ENCODE measurements at regions not wholly inside any gene's neighbourhood (a gene's known extent, or its start where the extent isn't known, plus 50 kb on each side); places are given as distances from the start of the nearest gene placed in this dataset.

DNA sequence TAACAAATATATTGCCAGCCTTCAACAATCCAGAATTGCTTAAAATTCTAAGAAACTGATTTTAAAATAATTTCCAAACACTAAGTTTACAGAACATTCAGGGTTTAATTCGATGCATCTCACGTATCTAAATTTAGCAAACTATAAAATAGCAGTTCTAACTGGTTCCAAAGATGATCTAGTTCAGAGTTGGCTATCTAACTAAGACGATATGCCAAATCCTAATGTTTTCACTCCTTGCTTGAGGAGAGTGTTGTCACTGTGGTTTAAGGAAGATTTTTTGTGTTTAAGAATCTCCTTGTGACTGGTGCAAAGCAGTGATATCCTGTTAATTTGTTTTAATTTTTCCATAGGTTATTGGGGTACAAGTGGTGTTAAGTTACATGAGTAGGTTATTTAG is 311.5 kb upstream of the ID4 start:
- TF ChIP-seq CTCF (conservative IDR thresholded peaks at IDR 0.05): no peak
- TF ChIP-seq ZFX (IDR thresholded peaks at IDR 0.05): no peak
